Upper lobe of left lung (tissue), 6 donors: ENCODE measurements at regions not wholly inside any gene's neighbourhood (a gene's known extent, or its start where the extent isn't known, plus 50 kb on each side); places are given as distances from the start of the nearest gene placed in this dataset.
A peak's percentile ranks its signal among the peaks of the same experiment; 100 is the strongest.

Experiments
- ATAC-seq, 2 donors: fragments of 200-7000 bp; cut with Tn5 transposase; one replicate each; pipeline ENCODE4 v1.9.1; 2022; ENCODE audit warnings: mild to moderate bottlenecking in 2 of 2, moderate library complexity in 2 of 2; ENCODE audit not compliant: low FRiP score in 2 of 2
- DNase-seq, 2 donors: peaks; one replicate each; pipeline ENCODE4 v3.0.0-alpha.2; 2019 to 2020
- H3K27ac ChIP-seq, 4 donors: fragments of 200-600 bp; sonication (generic); one replicate each; pipeline ENCODE4 v1.5.1; 2016 to 2019
- H3K27me3 ChIP-seq, 4 donors: fragments of 200-600 bp; sonication (generic); one replicate each; pipeline ENCODE4 v1.5.1; 2017 to 2019
- H3K36me3 ChIP-seq, 4 donors: fragments of 200-600 bp; sonication (generic); one replicate each; pipeline ENCODE4 v1.5.1; 2016 to 2019
- H3K4me1 ChIP-seq, 4 donors: fragments of 200-600 bp; sonication (generic); one replicate each; pipeline ENCODE4 v1.5.1; 2018 to 2019
- H3K4me3 ChIP-seq, 4 donors: fragments of 200-600 bp; sonication (generic); one replicate each; pipeline ENCODE4 v1.5.1; 2017 to 2019; ENCODE audit warnings: mild to moderate bottlenecking in 2 of 4, moderate library complexity in 1 of 4
- H3K9me3 ChIP-seq, 4 donors: fragments of 200-600 bp; sonication (generic); one replicate each; pipeline ENCODE4 v1.5.1; 2018 to 2019
- CTCF ChIP-seq, 6 experiments: fragments of 450-650 bp in 4 of 6; fragments of 200-600 bp in 2 of 6; sonication (generic) in 2 of 6; IDR thresholded peaks; one replicate each; pipeline ENCODE4 v1.5.1; 2016 to 2019; ENCODE audit warnings: antibody characterized with exemption in 6 of 6
- EP300 ChIP-seq, 4 donors: sonication (generic); formaldehyde crosslinking; IDR thresholded peaks; one replicate each; pipeline ENCODE4 v1.5.1; 2017; ENCODE audit warnings: antibody characterized with exemption in 4 of 4, control low read depth in 2 of 4
- POLR2A ChIP-seq, 4 donors: fragments of 450-650 bp; IDR thresholded peaks; one replicate each; pipeline ENCODE4 v1.5.1; 2016 to 2017; ENCODE audit warnings: antibody characterized with exemption in 4 of 4, mild to moderate bottlenecking in 2 of 4
- POLR2AphosphoS5 ChIP-seq, 2 donors: sonication (generic); formaldehyde crosslinking; IDR thresholded peaks; one replicate each; pipeline ENCODE4 v1.5.1; 2017; ENCODE audit warnings: antibody characterized with exemption in 2 of 2
- WGBS, 2 donors: methylation state at CpG; one replicate each; pipeline ENCODE4 v1.1.5; 2017 to 2018; 5-methylcytosine and 5-hydroxymethylcytosine counted together
- donor health status: DM: no; HTN: no; CAD: no; lungs with moderate emphysema.
- donor health status: DM: no; HTN: yes; CAD: no; lungs with severe emphysema.

GRCh38 chr6:100100776-100101175 lies 106.8 kb upstream of the MCHR2 start:
- H3K4me3 ChIP-seq, result no peak overlapping the region
- H3K36me3 ChIP-seq, result no peaks in the 10 kb centered on the region
- H3K9me3 ChIP-seq, result no peaks in the 10 kb centered on the region
- DNase-seq, result no peak
- no peak overlapping the region for H3K27ac ChIP-seq
- TF ChIP-seq CTCF (IDR thresholded peaks at IDR 0.05) (no peak), EP300 (IDR thresholded peaks at IDR 0.05) (no peak), POLR2A (IDR thresholded peaks at IDR 0.05) (no peak), POLR2AphosphoS5 (IDR thresholded peaks at IDR 0.05) (no peak)
- no peaks in the 10 kb centered on the region for H3K4me1 ChIP-seq
- H3K27me3 ChIP-seq, result no peaks in the 10 kb centered on the region
- no peak for ATAC-seq

GRCh38 chr6:100099189-100100074 lies 105.4 kb upstream of the MCHR2 start:
- no peak overlapping the region for H3K4me3 ChIP-seq
- no peaks in the 10 kb centered on the region for H3K27me3 ChIP-seq
- 33 to 38% methylated on average over 4 of the region's 4 CpGs for WGBS, 2 donors
- ATAC-seq, result no peak
- H3K9me3 ChIP-seq, result no peaks in the 10 kb centered on the region
- no peak for TF ChIP-seq POLR2A (IDR thresholded peaks at IDR 0.05)
- peak in 2 of 6 experiments; percentile 28 to 40 for TF ChIP-seq CTCF (IDR thresholded peaks at IDR 0.05)
- no peak overlapping the region for H3K27ac ChIP-seq
- no peaks in the 10 kb centered on the region for H3K36me3 ChIP-seq
- no peaks in the 10 kb centered on the region for H3K4me1 ChIP-seq
- DNase-seq, result no peak

GRCh38 chr6:100096936-100097335 lies 102.9 kb upstream of the MCHR2 start:
- ATAC-seq, result no peak
- DNase-seq, result no peak
- Histone ChIP-seq H3K27ac (no peak overlapping the region), H3K4me3 (no peak overlapping the region), H3K27me3 (no peaks in the 10 kb centered on the region), H3K9me3 (no peaks in the 10 kb centered on the region), H3K4me1 (no peaks in the 10 kb centered on the region), H3K36me3 (no peaks in the 10 kb centered on the region)
- TF ChIP-seq EP300 (IDR thresholded peaks at IDR 0.05) (no peak), CTCF (IDR thresholded peaks at IDR 0.05) (no peak), POLR2A (IDR thresholded peaks at IDR 0.05) (no peak), POLR2AphosphoS5 (IDR thresholded peaks at IDR 0.05) (no peak)

- Histone ChIP-seq H3K4me3 (no peak overlapping the region), H3K9me3 (no peaks in the 10 kb centered on the region), H3K27me3 (no peaks in the 10 kb centered on the region), H3K4me1 (no peaks in the 10 kb centered on the region), H3K27ac (no peak overlapping the region), H3K36me3 (no peaks in the 10 kb centered on the region)
- TF ChIP-seq CTCF (IDR thresholded peaks at IDR 0.05), result no peak
- no peak for TF ChIP-seq POLR2AphosphoS5 (IDR thresholded peaks at IDR 0.05)
- no peak for TF ChIP-seq POLR2A (IDR thresholded peaks at IDR 0.05)
- TF ChIP-seq EP300 (IDR thresholded peaks at IDR 0.05), result no peak
- 69 to 79% methylated on average over 2 of the region's 2 CpGs for WGBS, 2 donors
- DNase-seq, result no peak
- no peak for ATAC-seq
These were observed 102.3 kb upstream of the MCHR2 start for GRCh38 chr6:100096341-100096740.

- Histone ChIP-seq H3K36me3 (no peaks in the 10 kb centered on the region), H3K4me1 (no peaks in the 10 kb centered on the region), H3K4me3 (no peak overlapping the region), H3K27me3 (no peaks in the 10 kb centered on the region), H3K27ac (no peak overlapping the region), H3K9me3 (no peaks in the 10 kb centered on the region)
- ATAC-seq (peak in 1 of 2 donors; percentile 14), DNase-seq (no peak)
- 82 to 88% methylated on average over 5 to 6 of the region's 6 CpGs for WGBS, 2 donors
- no peak for TF ChIP-seq POLR2A (IDR thresholded peaks at IDR 0.05)
- TF ChIP-seq CTCF (IDR thresholded peaks at IDR 0.05), result no peak
- no peak for TF ChIP-seq POLR2AphosphoS5 (IDR thresholded peaks at IDR 0.05)
- TF ChIP-seq EP300 (IDR thresholded peaks at IDR 0.05), result no peak
These were observed 99.4 kb upstream of the MCHR2 start for GRCh38 chr6:100093405-100093804.
